ENCODE measurements at regions not wholly inside any gene's neighbourhood (a gene's known extent, or its start where the extent isn't known, plus 50 kb on each side); places are given as distances from the start of the nearest gene placed in this dataset.

DNA sequence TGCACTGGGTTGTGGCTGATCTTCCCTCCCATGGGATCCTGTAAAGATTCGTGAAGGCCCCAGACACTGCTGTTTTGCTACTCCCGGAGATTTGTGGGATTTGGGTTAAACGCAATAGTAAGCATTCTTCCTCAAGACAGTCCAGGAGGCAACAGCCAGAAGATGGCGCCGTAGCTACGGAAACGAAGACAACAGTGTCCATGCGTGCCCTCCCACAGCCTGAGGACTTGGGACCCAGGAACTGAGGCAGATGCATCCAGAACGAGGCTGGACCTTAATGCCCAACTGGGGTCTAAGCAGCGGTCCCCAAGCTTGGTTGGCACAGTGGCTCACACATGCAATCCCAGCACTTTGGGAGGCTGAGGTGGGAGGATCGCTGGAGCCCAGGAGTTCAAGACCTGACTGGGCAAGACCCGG, 57.6 kb upstream of the ZNF507 start:
- TF ChIP-seq SUZ12 (IDR thresholded peaks at IDR 0.05; ENCODE audit: extremely low read depth, insufficient read depth, insufficient read length) (no peak), YY1 (IDR thresholded peaks at IDR 0.05; ENCODE audit: insufficient read depth, insufficient read length) (no peak)
